Caco-2 (cell line): ENCODE measurements at regions not wholly inside any gene's neighbourhood (a gene's known extent, or its start where the extent isn't known, plus 50 kb on each side); places are given as distances from the start of the nearest gene placed in this dataset.

Experiments used
- BruUV-seq: library from RNA; stranded (reverse); fragments of 400-500 nt; replicated peaks from 2 replicates; lab custom pipeline; 2021; lab: Mats Ljungman, UMichigan
- CTCF ChIA-PET: fragments of 300-600 bp; sonication (Branson Sonifier 250); formaldehyde crosslinking; loops from one replicate; lab custom pipeline; 2022; ENCODE audit warnings: antibody characterized with exemption; lab: Charles Lee
- POLR2A ChIA-PET: fragments of 300-600 bp; sonication (Branson Sonifier 250); formaldehyde crosslinking; loops from one replicate; lab custom pipeline; 2022; ENCODE audit warnings: antibody characterized with exemption; lab: Charles Lee
- DNase-seq, 2 experiments: peaks; one replicate each; pipeline versions ENCODE4 v3.0.0 to v3.0.0-alpha.2; 2020 to 2022
- H3K27me3 ChIP-seq: replicated peaks from 2 replicates; pipeline ENCODE4 v1.6.0; 2011; ENCODE audit warnings: low read length; ENCODE audit not compliant: control insufficient read depth, insufficient read depth
- H3K36me3 ChIP-seq: 2 replicates; pipeline ENCODE4 v1.5.1; 2011; ENCODE audit warnings: low read length; ENCODE audit not compliant: control insufficient read depth, insufficient read depth
- H3K4me1 ChIP-seq: fragments of 250-450 bp; sonication (Bioruptor Pico); 2 replicates; pipeline ENCODE4 v1.5.1; 2020; ENCODE audit warnings: mild to moderate bottlenecking
- H3K4me3 ChIP-seq: 2 replicates; pipeline ENCODE4 v1.5.1; 2011; ENCODE audit warnings: low read depth, mild to moderate bottlenecking, control low read depth, low read length
- H3K9me3 ChIP-seq: fragments of 250-450 bp; sonication (Bioruptor Pico); 2 replicates; pipeline ENCODE4 v1.5.1; 2020; ENCODE audit warnings: mild to moderate bottlenecking, moderate library complexity
- H3K27ac Mint-ChIP-seq: one replicate; pipeline ENCODE4 v1.8.0; 2022; ENCODE audit warnings: mixed read lengths; ENCODE audit not compliant: unreplicated experiment
- H3K27me3 Mint-ChIP-seq: one replicate; pipeline ENCODE4 v1.8.0; 2022; ENCODE audit warnings: mixed read lengths; ENCODE audit not compliant: insufficient read depth, unreplicated experiment
- H3K36me3 Mint-ChIP-seq: one replicate; pipeline ENCODE4 v1.8.0; 2022; ENCODE audit warnings: mild to moderate bottlenecking, mixed read lengths; ENCODE audit not compliant: insufficient read depth, unreplicated experiment
- H3K4me1 Mint-ChIP-seq: one replicate; pipeline ENCODE4 v1.8.0; 2022; ENCODE audit warnings: low read depth, mixed read lengths; ENCODE audit not compliant: unreplicated experiment
- H3K4me3 Mint-ChIP-seq: one replicate; pipeline ENCODE4 v1.8.0; 2022; ENCODE audit warnings: mild to moderate bottlenecking, moderate library complexity, mixed read lengths; ENCODE audit not compliant: unreplicated experiment
- H3K9me3 Mint-ChIP-seq: one replicate; pipeline ENCODE4 v1.8.0; 2022; ENCODE audit warnings: mixed read lengths; ENCODE audit not compliant: unreplicated experiment
- intact Hi-C: fragments of 100-400 bp; cut with micrococcal nuclease; formaldehyde crosslinking; loops from one replicate; pipeline ENCODE4 v1.10.0; 2022; ENCODE audit not compliant: unreplicated experiment
- TF ChIP-seq, protein P1 (sequence below), 2 experiments: fragments of 200-600 bp in 1 of 2; IDR thresholded peaks; 1 replicate in 1 of 2; 2 replicates in 1 of 2; pipeline versions ENCODE4 v1.5.1 to v1.8.0; 2011 to 2022; ENCODE audit warnings: antibody characterized with exemption in 1 of 2, control low read depth in 1 of 2, inconsistent platforms in 1 of 2, low read depth in 1 of 2, low read length in 1 of 2, mild to moderate bottlenecking in 1 of 2, moderate library complexity in 1 of 2; ENCODE audit not compliant: insufficient read depth in 1 of 2, severe bottlenecking in 1 of 2, unreplicated experiment in 1 of 2

DNA sequence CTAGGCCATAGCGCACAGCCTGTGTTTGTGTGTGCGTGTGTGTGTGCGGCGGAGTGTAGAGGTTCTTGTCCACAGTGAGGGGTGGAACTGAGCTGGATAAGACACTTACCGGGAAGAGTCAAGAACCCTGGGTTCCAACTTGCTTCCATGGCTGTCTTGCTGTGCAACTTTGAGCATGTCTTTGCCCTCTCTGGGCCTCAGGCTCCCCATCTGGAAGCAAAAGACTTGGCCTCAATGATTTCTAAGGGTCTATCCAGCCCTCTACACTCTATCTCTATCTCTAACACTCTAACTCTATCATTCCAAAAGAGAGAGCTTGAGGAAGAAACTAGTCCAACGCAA is 121.3 kb upstream of the PJA1 start:
- Histone ChIP-seq H3K4me1 (no peaks in the 10 kb centered on the region), H3K4me3 (no peak overlapping the region), H3K9me3 (no peaks in the 10 kb centered on the region), H3K36me3 (no peaks in the 10 kb centered on the region), H3K27me3 (no peaks in the 10 kb centered on the region)
- Mint-ChIP-seq H3K9me3 (no peaks in the 10 kb centered on the region), H3K4me1 (no peaks in the 10 kb centered on the region), H3K27ac (no peak overlapping the region), H3K4me3 (no peak overlapping the region), H3K27me3 (no peaks in the 10 kb centered on the region), H3K36me3 (no peaks in the 10 kb centered on the region)
- CTCF ChIA-PET = interaction anchor here (0.8 kb wide), 1 partner anchor 459 kb away, joined by 3 read pairs; no protein-coding TSS in a partner anchor
- POLR2A ChIA-PET = no interaction called here
- BruUV-seq = no TSS peak
- intact Hi-C loops = loop anchor here (5.0 kb wide), 1 partner anchor 64 kb away; no protein-coding TSS in a partner anchor
- DNase-seq = no peak
- TF ChIP-seq, protein P1, sequence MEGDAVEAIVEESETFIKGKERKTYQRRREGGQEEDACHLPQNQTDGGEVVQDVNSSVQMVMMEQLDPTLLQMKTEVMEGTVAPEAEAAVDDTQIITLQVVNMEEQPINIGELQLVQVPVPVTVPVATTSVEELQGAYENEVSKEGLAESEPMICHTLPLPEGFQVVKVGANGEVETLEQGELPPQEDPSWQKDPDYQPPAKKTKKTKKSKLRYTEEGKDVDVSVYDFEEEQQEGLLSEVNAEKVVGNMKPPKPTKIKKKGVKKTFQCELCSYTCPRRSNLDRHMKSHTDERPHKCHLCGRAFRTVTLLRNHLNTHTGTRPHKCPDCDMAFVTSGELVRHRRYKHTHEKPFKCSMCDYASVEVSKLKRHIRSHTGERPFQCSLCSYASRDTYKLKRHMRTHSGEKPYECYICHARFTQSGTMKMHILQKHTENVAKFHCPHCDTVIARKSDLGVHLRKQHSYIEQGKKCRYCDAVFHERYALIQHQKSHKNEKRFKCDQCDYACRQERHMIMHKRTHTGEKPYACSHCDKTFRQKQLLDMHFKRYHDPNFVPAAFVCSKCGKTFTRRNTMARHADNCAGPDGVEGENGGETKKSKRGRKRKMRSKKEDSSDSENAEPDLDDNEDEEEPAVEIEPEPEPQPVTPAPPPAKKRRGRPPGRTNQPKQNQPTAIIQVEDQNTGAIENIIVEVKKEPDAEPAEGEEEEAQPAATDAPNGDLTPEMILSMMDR (IDR thresholded peaks at IDR 0.05; ENCODE audit: insufficient read depth in 1 of 2, low read depth in 1 of 2, low read length in 1 of 2, severe bottlenecking in 1 of 2, unreplicated experiment in 1 of 2) = no peak

DNA sequence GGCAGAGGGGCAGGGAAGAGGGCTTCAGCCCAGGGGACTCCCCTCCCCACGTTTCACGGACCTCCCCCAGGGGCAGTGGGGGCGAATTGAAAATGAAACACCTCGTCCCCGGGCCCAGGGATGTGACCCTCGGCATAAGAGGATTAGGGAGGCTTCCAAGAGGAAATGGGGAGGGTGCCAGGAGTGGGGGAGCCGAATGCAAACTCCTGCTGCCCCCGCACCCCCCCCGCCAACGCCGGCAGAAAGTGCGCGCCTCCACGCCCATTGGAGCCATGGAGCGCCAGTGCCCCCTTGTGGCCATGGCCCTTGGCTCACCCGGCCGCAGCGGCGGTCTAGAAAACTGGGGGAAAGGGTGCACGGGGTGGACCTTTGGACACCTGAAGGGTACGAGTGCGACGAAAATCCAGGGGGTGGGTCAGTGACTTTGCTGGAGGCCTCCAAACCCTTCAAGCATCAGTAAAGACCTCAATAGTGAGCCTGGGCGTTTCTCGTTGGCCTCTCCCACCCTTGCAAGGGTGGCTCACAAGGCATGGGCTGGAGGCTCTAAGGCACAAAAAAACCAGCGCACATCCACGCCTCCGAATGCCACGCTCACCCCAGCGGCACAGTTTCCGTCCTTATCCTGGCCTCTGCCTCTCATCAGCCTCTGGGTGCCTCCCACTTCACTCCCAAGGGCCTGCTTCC is 120.8 kb upstream of the PJA1 start:
- Mint-ChIP-seq H3K27me3 (no peaks in the 10 kb centered on the region), H3K9me3 (no peaks in the 10 kb centered on the region), H3K27ac (no peak overlapping the region), H3K36me3 (no peaks in the 10 kb centered on the region), H3K4me3 (peak overlapping the region; percentile 51), H3K4me1 (no peaks in the 10 kb centered on the region)
- ChIA-PET POLR2A (no interaction called here), CTCF (interaction anchor here (0.8 kb wide), 1 partner anchor 458 kb away, joined by 3 read pairs; no protein-coding TSS in a partner anchor)
- Histone ChIP-seq H3K27me3 (no peaks in the 10 kb centered on the region), H3K4me1 (no peaks in the 10 kb centered on the region), H3K36me3 (no peaks in the 10 kb centered on the region), H3K4me3 (peak overlapping the region; percentile 8; the same call in 1 of the 2 replicates), H3K9me3 (no peaks in the 10 kb centered on the region)
- DNase-seq = peak; percentile 37 to 62
- intact Hi-C loops = loop anchor here (1.0 to 5.0 kb wide), 2 partner anchors 64 to 458 kb away; no protein-coding TSS in a partner anchor
- TF ChIP-seq, protein P1 (IDR thresholded peaks at IDR 0.05; ENCODE audit: insufficient read depth in 1 of 2, low read depth in 1 of 2, low read length in 1 of 2, severe bottlenecking in 1 of 2, unreplicated experiment in 1 of 2) = peak; percentile 67 to 68
- BruUV-seq = no TSS peak

DNA sequence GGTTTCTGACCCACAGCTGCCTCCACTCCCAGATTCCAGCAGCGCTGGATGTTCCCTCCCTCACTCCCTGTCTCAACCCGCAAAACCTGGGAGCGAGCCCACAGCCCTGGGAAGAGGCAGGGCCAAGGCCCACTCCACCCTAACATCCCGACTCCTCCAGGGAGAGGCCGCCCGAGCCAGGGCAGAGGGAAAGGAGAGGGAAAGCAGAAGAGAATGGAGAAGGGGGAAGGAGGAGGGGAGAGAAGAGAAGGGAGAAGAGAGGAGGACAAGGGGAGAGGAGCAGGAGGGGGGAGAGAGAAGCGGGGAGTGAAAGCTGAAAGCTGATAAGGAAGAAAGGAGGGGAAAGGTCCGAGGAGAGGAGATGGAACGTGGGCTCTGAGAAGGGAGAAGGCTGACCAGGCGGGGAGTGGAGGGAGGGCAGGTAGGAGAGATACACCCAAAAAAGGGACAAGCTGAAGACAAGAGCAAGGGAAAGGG is 120.2 kb upstream of the PJA1 start:
- CTCF ChIA-PET = no interaction called here
- no TSS peak for BruUV-seq
- H3K9me3 ChIP-seq = no peaks in the 10 kb centered on the region
- intact Hi-C loops = loop anchor here (1.0 to 5.0 kb wide), 2 partner anchors 63 to 457 kb away; no protein-coding TSS in a partner anchor
- no peaks in the 10 kb centered on the region for H3K36me3 ChIP-seq
- Mint-ChIP-seq H3K27ac (no peak overlapping the region), H3K9me3 (no peaks in the 10 kb centered on the region), H3K4me3 (peak overlapping the region; percentile 51), H3K27me3 (no peaks in the 10 kb centered on the region), H3K4me1 (no peaks in the 10 kb centered on the region), H3K36me3 (no peaks in the 10 kb centered on the region)
- H3K4me3 ChIP-seq = no peak overlapping the region
- no peaks in the 10 kb centered on the region for H3K4me1 ChIP-seq
- TF ChIP-seq, protein P1 (IDR thresholded peaks at IDR 0.05; ENCODE audit: insufficient read depth in 1 of 2, low read depth in 1 of 2, low read length in 1 of 2, severe bottlenecking in 1 of 2, unreplicated experiment in 1 of 2) = no peak
- POLR2A ChIA-PET = no interaction called here
- H3K27me3 ChIP-seq = no peaks in the 10 kb centered on the region
- DNase-seq = no peak
